ENCODE measurements at regions not wholly inside any gene's neighbourhood (a gene's known extent, or its start where the extent isn't known, plus 50 kb on each side); places are given as distances from the start of the nearest gene placed in this dataset.

GRCh38 chr1:238955934-238956333 lies 430.4 kb upstream of the CHRM3 start:
- no peak for TF ChIP-seq CTCF (IDR thresholded peaks at IDR 0.05; ENCODE audit: low read depth, low read length, missing control alignments)
- no peak overlapping the region for H3K4me3 ChIP-seq (ENCODE audit: low read depth, low read length)
- no peak for DNase-seq (ENCODE audit: low read depth)
- in situ Hi-C loops (cut with HindIII; ENCODE audit: low sequenced_read_pairs) = no loop called here

DNA sequence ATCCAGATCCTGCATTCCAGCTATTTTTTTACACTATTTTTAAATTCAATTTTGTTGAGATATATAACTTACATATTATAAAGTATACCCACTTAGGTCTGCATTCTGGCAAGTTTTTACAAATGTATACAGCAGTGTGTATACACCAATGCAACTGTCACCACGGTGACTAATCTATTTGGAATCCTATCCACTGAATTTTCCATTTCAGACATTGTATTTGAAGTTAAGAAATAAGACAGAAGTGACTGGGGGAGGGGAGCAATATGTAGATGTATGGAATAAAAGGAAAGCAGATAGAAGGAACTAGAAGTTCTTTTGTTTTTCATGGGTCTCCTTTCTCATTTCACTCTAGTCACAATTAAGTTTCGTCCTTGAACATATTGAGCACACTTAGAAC lies 431.5 kb upstream of the CHRM3 start:
- no peak for DNase-seq (ENCODE audit: low read depth)
- TF ChIP-seq CTCF (IDR thresholded peaks at IDR 0.05; ENCODE audit: low read depth, low read length, missing control alignments) = no peak
- no peak overlapping the region for H3K4me3 ChIP-seq (ENCODE audit: low read depth, low read length)
- in situ Hi-C loops (cut with HindIII; ENCODE audit: low sequenced_read_pairs) = no loop called here

DNA sequence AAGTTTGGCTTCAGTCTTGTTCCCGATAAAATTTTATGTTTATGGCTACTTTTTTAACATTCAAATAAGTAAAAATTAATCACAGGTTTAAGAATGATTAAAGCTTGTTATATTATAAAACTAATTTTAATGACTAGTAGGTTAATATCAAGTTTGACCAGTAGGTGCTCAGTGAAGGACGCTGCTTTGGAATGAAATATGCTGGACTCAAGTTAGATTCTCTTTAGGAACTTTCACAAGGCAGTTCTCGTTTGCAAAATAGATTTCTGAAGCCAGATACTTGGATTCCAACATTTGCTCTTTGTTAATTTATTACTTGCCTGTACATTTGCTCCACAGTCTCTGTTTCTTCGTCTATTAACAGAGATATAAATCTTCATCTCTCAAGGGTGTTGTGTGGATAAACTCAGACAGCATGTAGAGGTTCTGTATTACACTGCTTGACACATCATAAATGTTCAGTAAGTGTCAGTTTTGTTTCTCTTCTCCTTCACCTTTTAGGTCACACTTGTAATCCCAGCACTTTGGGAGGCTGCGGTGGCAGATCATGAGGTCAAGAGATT lies 432.8 kb upstream of the CHRM3 start:
- H3K4me3 ChIP-seq (ENCODE audit: low read depth, low read length) = no peak overlapping the region
- in situ Hi-C loops (cut with HindIII; ENCODE audit: low sequenced_read_pairs) = no loop called here
- DNase-seq (ENCODE audit: low read depth) = no peak
- peak; percentile 27 for TF ChIP-seq CTCF (IDR thresholded peaks at IDR 0.05; ENCODE audit: low read depth, low read length, missing control alignments)

GRCh38 chr1:238951809-238952208 lies 434.6 kb upstream of the CHRM3 start:
- peak; percentile 62 for TF ChIP-seq CTCF (IDR thresholded peaks at IDR 0.05; ENCODE audit: low read depth, low read length, missing control alignments)
- peak; percentile 53 for DNase-seq (ENCODE audit: low read depth)
- in situ Hi-C loops (cut with HindIII; ENCODE audit: low sequenced_read_pairs) = no loop called here
- no peak overlapping the region for H3K4me3 ChIP-seq (ENCODE audit: low read depth, low read length)

DNA sequence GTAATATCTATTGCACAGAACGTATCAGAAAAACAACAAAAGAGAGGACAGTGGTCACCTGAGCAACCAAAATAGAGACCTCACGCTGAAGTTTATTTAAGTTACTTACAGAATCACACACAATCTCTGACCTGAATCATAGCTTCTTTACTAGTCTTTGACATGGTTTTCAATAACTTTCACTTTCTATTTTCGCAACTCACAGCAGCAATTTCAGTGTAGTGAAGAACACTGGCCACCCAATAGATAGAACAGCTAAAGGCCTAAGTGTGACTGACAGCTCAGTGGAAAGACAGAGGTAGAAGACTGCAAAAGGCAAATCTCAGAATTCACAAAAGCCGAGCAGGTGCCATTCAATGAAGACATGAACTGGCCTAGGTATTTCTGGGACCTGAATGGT lies 435.6 kb upstream of the CHRM3 start:
- TF ChIP-seq CTCF (IDR thresholded peaks at IDR 0.05; ENCODE audit: low read depth, low read length, missing control alignments) = no peak
- in situ Hi-C loops (cut with HindIII; ENCODE audit: low sequenced_read_pairs) = no loop called here
- no peak for DNase-seq (ENCODE audit: low read depth)
- H3K4me3 ChIP-seq (ENCODE audit: low read depth, low read length) = no peak overlapping the region

DNA sequence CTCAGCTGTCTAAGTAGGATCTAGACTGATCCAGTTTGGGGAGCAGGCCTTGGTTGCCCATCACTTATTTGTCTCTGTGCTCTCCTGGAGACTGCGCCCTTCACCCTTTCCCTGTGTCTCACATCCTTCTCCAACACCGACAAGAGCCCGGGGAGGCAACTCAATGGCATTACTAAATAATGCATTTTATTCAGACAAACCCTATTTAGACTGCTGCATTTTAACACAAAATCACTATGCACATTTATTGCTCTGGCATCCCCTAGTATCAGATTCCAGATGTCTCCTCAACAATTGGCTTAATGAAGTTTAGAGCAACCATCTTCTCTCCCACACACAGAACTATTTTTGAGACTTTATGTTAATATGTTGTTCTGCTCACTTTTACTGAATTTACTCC lies 436.4 kb upstream of the CHRM3 start:
- in situ Hi-C loops (cut with HindIII; ENCODE audit: low sequenced_read_pairs) = no loop called here
- DNase-seq (ENCODE audit: low read depth) = no peak
- no peak overlapping the region for H3K4me3 ChIP-seq (ENCODE audit: low read depth, low read length)
- TF ChIP-seq CTCF (IDR thresholded peaks at IDR 0.05; ENCODE audit: low read depth, low read length, missing control alignments) = no peak

- DNase-seq (ENCODE audit: low read depth) = no peak
Observed at GRCh38 chr1:238944028-238944427, 442.3 kb upstream of the CHRM3 start.

More at GRCh38 chr1:238944028-238944427, 442.3 kb upstream of the CHRM3 start:
- no peak for TF ChIP-seq CTCF (IDR thresholded peaks at IDR 0.05; ENCODE audit: low read depth, low read length, missing control alignments)
- in situ Hi-C loops (cut with HindIII; ENCODE audit: low sequenced_read_pairs) = no loop called here
- H3K4me3 ChIP-seq (ENCODE audit: low read depth, low read length) = no peak overlapping the region
